SK-N-SH treated with all-trans-retinoic acid at 6 μM for 48 hours (cell line): ENCODE measurements at regions not wholly inside any gene's neighbourhood (a gene's known extent, or its start where the extent isn't known, plus 50 kb on each side); places are given as distances from the start of the nearest gene placed in this dataset.

Experiments used
- ATAC-seq: fragments of 200-7000 bp; cut with Tn5 transposase; 3 replicates; pipeline ENCODE4 v1.9.1; 2020; ENCODE audit warnings: mild to moderate bottlenecking, moderate library complexity
- ARNTL ChIP-seq: fragments of 450-650 bp; formaldehyde crosslinking; IDR thresholded peaks from 2 replicates; pipeline ENCODE4 v1.5.0; 2020; ENCODE audit warnings: low read depth, mild to moderate bottlenecking, moderate library complexity, borderline replicate concordance
- BACH2 ChIP-seq: fragments of 250-450 bp; sonication (Bioruptor Pico); IDR thresholded peaks from 2 replicates; pipeline ENCODE4 v1.9.0; 2021; ENCODE audit warnings: mild to moderate bottlenecking, borderline replicate concordance
- CREB5 ChIP-seq: fragments of 250-450 bp; sonication (Bioruptor Pico); IDR thresholded peaks from 2 replicates; pipeline ENCODE4 v1.5.1; 2020; ENCODE audit warnings: low read depth, mild to moderate bottlenecking, moderate library complexity
- CSDC2 ChIP-seq: fragments of 250-450 bp; sonication (Bioruptor Pico); IDR thresholded peaks from 2 replicates; pipeline ENCODE4 v1.5.0; 2020; ENCODE audit warnings: mild to moderate bottlenecking, moderate library complexity
- CSRNP3 ChIP-seq: fragments of 250-450 bp; sonication (Bioruptor Pico); IDR thresholded peaks from 2 replicates; pipeline ENCODE4 v1.5.1; 2021; ENCODE audit warnings: mild to moderate bottlenecking, moderate library complexity
- ESRRG ChIP-seq: fragments of 250-450 bp; sonication (Bioruptor Pico); IDR thresholded peaks from 2 replicates; pipeline ENCODE4 v1.6.1; 2021; ENCODE audit warnings: mild to moderate bottlenecking
- GLIS3 ChIP-seq: fragments of 250-450 bp; sonication (Bioruptor Pico); IDR thresholded peaks from 2 replicates; pipeline ENCODE4 v1.5.0; 2020; ENCODE audit warnings: mild to moderate bottlenecking, moderate library complexity
- ISL1 ChIP-seq: fragments of 250-450 bp; sonication (Bioruptor Pico); IDR thresholded peaks from 2 replicates; pipeline ENCODE4 v2.1.2; 2022; ENCODE audit warnings: mild to moderate bottlenecking, moderate library complexity
- OSR1 ChIP-seq: fragments of 250-450 bp; sonication (Bioruptor Pico); IDR thresholded peaks from 2 replicates; pipeline ENCODE4 v1.8.0; 2022; ENCODE audit warnings: moderate library complexity, mild to moderate bottlenecking, inconsistent platforms
- PATZ1 ChIP-seq: fragments of 250-450 bp; sonication (Bioruptor Pico); IDR thresholded peaks from 2 replicates; pipeline ENCODE4 v1.8.0; 2020; ENCODE audit warnings: mild to moderate bottlenecking, moderate library complexity, borderline replicate concordance
- POU6F1 ChIP-seq: fragments of 250-450 bp; sonication (Bioruptor Pico); IDR thresholded peaks from 2 replicates; pipeline ENCODE4 v1.8.0; 2021; ENCODE audit warnings: low read depth, mild to moderate bottlenecking, moderate library complexity, borderline replicate concordance
- PPARA ChIP-seq: fragments of 250-450 bp; sonication (Bioruptor Pico); IDR thresholded peaks from 2 replicates; pipeline ENCODE4 v1.5.0; 2020; ENCODE audit warnings: mild to moderate bottlenecking, borderline replicate concordance
- RARB ChIP-seq: fragments of 250-450 bp; sonication (Bioruptor Pico); IDR thresholded peaks from 2 replicates; pipeline ENCODE4 v1.8.0; 2021; ENCODE audit warnings: mild to moderate bottlenecking, moderate library complexity
- SNAI2 ChIP-seq: fragments of 250-450 bp; sonication (Bioruptor Pico); IDR thresholded peaks from 2 replicates; pipeline ENCODE4 v1.5.0; 2020; ENCODE audit warnings: mild to moderate bottlenecking, moderate library complexity
- TCF4 ChIP-seq: fragments of 250-450 bp; sonication (Bioruptor Pico); IDR thresholded peaks from 2 replicates; pipeline ENCODE4 v1.8.0; 2021; ENCODE audit warnings: mild to moderate bottlenecking, moderate library complexity, borderline replicate concordance
- TOX ChIP-seq: fragments of 250-450 bp; sonication (Bioruptor Pico); IDR thresholded peaks from 2 replicates; pipeline ENCODE4 v1.8.0; 2021; ENCODE audit warnings: mild to moderate bottlenecking, moderate library complexity, borderline replicate concordance
- TSHZ2 ChIP-seq: fragments of 250-450 bp; sonication (Bioruptor Pico); IDR thresholded peaks from 2 replicates; pipeline ENCODE4 v1.5.0; 2020; ENCODE audit warnings: mild to moderate bottlenecking, moderate library complexity
- ZC3H10 ChIP-seq: fragments of 250-450 bp; sonication (Bioruptor Pico); IDR thresholded peaks from 2 replicates; pipeline ENCODE4 v1.5.1; 2021; ENCODE audit warnings: mild to moderate bottlenecking, moderate library complexity
- ZFP3 ChIP-seq: fragments of 250-450 bp; sonication (Bioruptor Pico); IDR thresholded peaks from 2 replicates; pipeline ENCODE4 v1.5.0; 2020; ENCODE audit warnings: mild to moderate bottlenecking, moderate library complexity
- ZFP30 ChIP-seq: fragments of 450-650 bp; formaldehyde crosslinking; IDR thresholded peaks from 2 replicates; pipeline ENCODE4 v1.5.0; 2022; ENCODE audit warnings: mild to moderate bottlenecking, moderate library complexity
- ZNF565 ChIP-seq: fragments of 450-650 bp; formaldehyde crosslinking; conservative IDR thresholded peaks from 2 replicates; pipeline ENCODE4 v1.5.0; 2020; ENCODE audit warnings: low read depth, mild to moderate bottlenecking, moderate library complexity
- ZNF70 ChIP-seq: fragments of 450-650 bp; formaldehyde crosslinking; IDR thresholded peaks from 2 replicates; pipeline ENCODE4 v1.5.0; 2020; ENCODE audit warnings: mild to moderate bottlenecking, moderate library complexity
- ZNF8 ChIP-seq: fragments of 450-650 bp; formaldehyde crosslinking; IDR thresholded peaks from 2 replicates; pipeline ENCODE4 v1.5.0; 2020; ENCODE audit warnings: mild to moderate bottlenecking, moderate library complexity

- ATAC-seq = no peak
- TF ChIP-seq ZNF8 (CRISPR knock-in tag) (no peak), GLIS3 (no peak), ZC3H10 (CRISPR knock-in tag) (no peak), CSRNP3 (no peak), ZFP30 (CRISPR knock-in tag) (no peak), OSR1 (CRISPR knock-in tag) (no peak), RARB (CRISPR knock-in tag) (no peak), ESRRG (CRISPR knock-in tag) (no peak), ZNF70 (CRISPR knock-in tag) (no peak), BACH2 (no peak), SNAI2 (CRISPR knock-in tag) (no peak), ISL1 (CRISPR knock-in tag) (no peak), TOX (CRISPR knock-in tag) (no peak), POU6F1 (CRISPR knock-in tag) (no peak), ZFP3 (CRISPR knock-in tag) (no peak), ARNTL (no peak), TSHZ2 (CRISPR knock-in tag) (no peak), PPARA (CRISPR knock-in tag) (no peak), TCF4 (CRISPR knock-in tag) (no peak)
- TF ChIP-seq, all 23 proteins: peak for 0
Observed at GRCh38 chr14:53881921-53882320, 74.7 kb downstream of the BMP4 start.

GRCh38 chr14:53881161-53881871, 75.3 kb downstream of the BMP4 start:
- ATAC-seq = no peak
- TF ChIP-seq ISL1 (CRISPR knock-in tag) (no peak), OSR1 (CRISPR knock-in tag) (no peak), ZNF565 (no peak), TCF4 (CRISPR knock-in tag) (no peak), PATZ1 (CRISPR knock-in tag) (no peak), ZNF8 (CRISPR knock-in tag) (no peak), TOX (CRISPR knock-in tag) (no peak), CSRNP3 (no peak), TSHZ2 (CRISPR knock-in tag) (no peak), ZNF70 (CRISPR knock-in tag) (no peak), CREB5 (CRISPR knock-in tag) (no peak), BACH2 (no peak), ARNTL (no peak), CSDC2 (CRISPR knock-in tag) (no peak), ESRRG (CRISPR knock-in tag) (no peak), SNAI2 (CRISPR knock-in tag) (no peak), ZFP3 (CRISPR knock-in tag) (no peak), GLIS3 (no peak)
